A673 (cell line): ENCODE measurements at regions not wholly inside any gene's neighbourhood (a gene's known extent, or its start where the extent isn't known, plus 50 kb on each side); places are given as distances from the start of the nearest gene placed in this dataset.

Experiments used
- EZH2 ChIP-seq: fragments of 200-600 bp; sonication (generic); IDR thresholded peaks from 2 replicates; pipeline ENCODE4 v1.6.1; 2017; ENCODE audit warnings: borderline replicate concordance, low read depth, mild to moderate bottlenecking, mixed read lengths, antibody characterized with exemption, low read length; ENCODE audit not compliant: poor library complexity, severe bottlenecking
- TF ChIP-seq, protein P1 (sequence below): fragments of 300-800, 200-600 bp; sonication (generic); conservative IDR thresholded peaks from 2 replicates; pipeline ENCODE4 v1.5.1; 2017; ENCODE audit warnings: low read depth, mild to moderate bottlenecking, antibody characterized with exemption, low read length, moderate library complexity, mixed read lengths

DNA sequence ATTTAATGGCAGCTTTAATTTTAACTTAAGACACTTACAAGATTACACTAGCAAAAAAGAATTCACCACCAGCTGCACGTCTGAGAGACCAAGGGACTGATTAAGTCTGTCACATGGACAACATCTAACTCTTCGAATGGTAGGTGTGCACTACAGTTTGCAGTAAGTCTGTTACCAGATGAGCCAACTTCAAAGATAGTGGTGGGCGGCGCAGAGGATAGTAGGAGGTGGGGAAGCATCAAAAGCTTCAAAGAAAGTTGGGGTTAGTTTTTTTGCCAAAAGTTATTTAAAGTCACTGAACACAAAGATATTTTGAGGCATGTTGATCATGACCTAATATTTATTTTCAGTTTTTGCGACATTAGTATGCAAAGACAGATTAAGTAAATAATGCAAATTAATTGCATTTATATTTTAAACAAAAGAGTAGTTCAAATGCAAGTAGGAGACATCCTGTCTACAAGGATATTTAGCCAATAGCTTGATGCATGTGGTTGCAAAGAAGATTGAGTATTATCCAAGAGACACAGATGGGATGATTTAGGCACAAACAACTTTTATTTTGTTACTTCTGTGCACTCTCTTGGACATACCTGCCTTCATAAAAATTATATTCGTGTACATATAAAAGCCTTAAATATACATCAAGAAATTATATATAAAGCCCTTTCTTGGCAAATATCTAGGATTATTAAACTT is 327.7 kb downstream of the BMP4 start:
- TF ChIP-seq, protein P1, sequence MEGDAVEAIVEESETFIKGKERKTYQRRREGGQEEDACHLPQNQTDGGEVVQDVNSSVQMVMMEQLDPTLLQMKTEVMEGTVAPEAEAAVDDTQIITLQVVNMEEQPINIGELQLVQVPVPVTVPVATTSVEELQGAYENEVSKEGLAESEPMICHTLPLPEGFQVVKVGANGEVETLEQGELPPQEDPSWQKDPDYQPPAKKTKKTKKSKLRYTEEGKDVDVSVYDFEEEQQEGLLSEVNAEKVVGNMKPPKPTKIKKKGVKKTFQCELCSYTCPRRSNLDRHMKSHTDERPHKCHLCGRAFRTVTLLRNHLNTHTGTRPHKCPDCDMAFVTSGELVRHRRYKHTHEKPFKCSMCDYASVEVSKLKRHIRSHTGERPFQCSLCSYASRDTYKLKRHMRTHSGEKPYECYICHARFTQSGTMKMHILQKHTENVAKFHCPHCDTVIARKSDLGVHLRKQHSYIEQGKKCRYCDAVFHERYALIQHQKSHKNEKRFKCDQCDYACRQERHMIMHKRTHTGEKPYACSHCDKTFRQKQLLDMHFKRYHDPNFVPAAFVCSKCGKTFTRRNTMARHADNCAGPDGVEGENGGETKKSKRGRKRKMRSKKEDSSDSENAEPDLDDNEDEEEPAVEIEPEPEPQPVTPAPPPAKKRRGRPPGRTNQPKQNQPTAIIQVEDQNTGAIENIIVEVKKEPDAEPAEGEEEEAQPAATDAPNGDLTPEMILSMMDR = no peak
- TF ChIP-seq EZH2 = no peak
